Endothelial cell of umbilical vein (primary cell): ENCODE measurements at regions not wholly inside any gene's neighbourhood (a gene's known extent, or its start where the extent isn't known, plus 50 kb on each side); places are given as distances from the start of the nearest gene placed in this dataset.

Source experiments
- BruUV-seq: library from RNA; stranded (reverse); fragments of 400-500 nt; replicated peaks from 2 replicates; lab custom pipeline; 2021; lab: Mats Ljungman, UMichigan
- CTCF ChIA-PET: fragments of 300-600, 350-600 bp; sonication (Branson Sonifier 250); formaldehyde crosslinking; loops from one replicate; lab custom pipeline; 2021; ENCODE audit warnings: antibody characterized with exemption, inconsistent platforms; lab: Charles Lee
- POLR2A ChIA-PET: fragments of 300-600, 350-600 bp; sonication (Branson Sonifier 250); formaldehyde crosslinking; loops from one replicate; lab custom pipeline; 2021; ENCODE audit warnings: antibody characterized with exemption, inconsistent platforms; lab: Charles Lee
- DNase-seq: peaks from one replicate; pipeline ENCODE4 v3.0.0-alpha.2; 2011; ENCODE audit warnings: low read depth, low spot score
- FAIRE-seq: peaks from 2 replicates; lab custom pipeline; 2011; peaks lifted over from hg19 to GRCh38; lab: Jason Lieb, UNC
- H2AFZ ChIP-seq: 2 replicates; pipeline ENCODE4 v1.6.0; 2012; ENCODE audit warnings: low read depth, low read length, control low read depth, inconsistent platforms
- H3K27ac ChIP-seq: 2 replicates; pipeline ENCODE4 v1.5.1; 2011; ENCODE audit warnings: low read depth, mild to moderate bottlenecking, control low read depth, low read length, moderate library complexity; ENCODE audit not compliant: insufficient read depth
- H3K27me3 ChIP-seq, 2 experiments: 2 replicates each; pipeline versions ENCODE4 v1.6.0 to v1.6.1; 2011; ENCODE audit warnings: low read length in 2 of 2, mixed read lengths in 1 of 2; ENCODE audit not compliant: control insufficient read depth in 2 of 2, insufficient read depth in 2 of 2
- H3K36me3 ChIP-seq, 2 experiments: 2 replicates in 1 of 2; 3 replicates in 1 of 2; pipeline ENCODE4 v1.5.1; 2011; ENCODE audit warnings: low read length in 2 of 2, mild to moderate bottlenecking in 1 of 2, moderate library complexity in 1 of 2; ENCODE audit not compliant: control insufficient read depth in 2 of 2, insufficient read depth in 2 of 2; ENCODE audit errors: extremely low read depth in 1 of 2
- H3K4me1 ChIP-seq: 3 replicates; pipeline ENCODE4 v1.5.1; 2011; ENCODE audit warnings: mild to moderate bottlenecking, low read length; ENCODE audit not compliant: control insufficient read depth, insufficient read depth; ENCODE audit errors: extremely low read depth
- H3K4me2 ChIP-seq: 2 replicates; pipeline ENCODE4 v1.6.1; 2011; ENCODE audit warnings: low read length, control low read depth, mixed read lengths; ENCODE audit not compliant: insufficient read depth
- H3K4me3 ChIP-seq, 3 experiments: fragments of 200-600 bp in 1 of 3; sonication (generic), shearing (Covaris generic) in 1 of 3; replicated peaks in 1 of 3; 2 replicates each; pipeline ENCODE4 v1.5.1; 2011 to 2016; ENCODE audit warnings: control low read depth in 3 of 3, low read length in 3 of 3, mild to moderate bottlenecking in 2 of 3, inconsistent platforms in 1 of 3, low read depth in 1 of 3, moderate library complexity in 1 of 3; ENCODE audit not compliant: insufficient read depth in 1 of 3
- H3K79me2 ChIP-seq: 2 replicates; pipeline ENCODE4 v1.6.0; 2012; ENCODE audit warnings: low read length, inconsistent platforms; ENCODE audit not compliant: control insufficient read depth, insufficient read depth
- H3K9ac ChIP-seq: replicated peaks from 2 replicates; pipeline ENCODE3; 2011; ENCODE audit warnings: low read length, control low read depth; ENCODE audit not compliant: insufficient read depth; ENCODE audit errors: extremely low read depth
- H3K9me1 ChIP-seq: replicated peaks from 3 replicates; pipeline ENCODE4 v1.6.0; 2011; ENCODE audit warnings: mild to moderate bottlenecking, low read length; ENCODE audit not compliant: control insufficient read depth, insufficient read depth; ENCODE audit errors: extremely low read depth
- H3K9me3 ChIP-seq: replicated peaks from 2 replicates; pipeline ENCODE4 v1.5.1; 2012; ENCODE audit warnings: low read length, inconsistent platforms; ENCODE audit not compliant: control insufficient read depth, insufficient read depth
- H4K20me1 ChIP-seq: replicated peaks from 2 replicates; pipeline ENCODE3; 2011; ENCODE audit warnings: mild to moderate bottlenecking, low read length; ENCODE audit not compliant: control insufficient read depth, insufficient read depth; ENCODE audit errors: extremely low read depth
- CTCF ChIP-seq, 2 donors: IDR thresholded peaks; 1 replicate in 1 of 2; 2 replicates in 1 of 2; pipeline ENCODE4 v1.5.1; 2011; ENCODE audit warnings: low read length in 2 of 2, mild to moderate bottlenecking in 2 of 2, moderate library complexity in 2 of 2, control low read depth in 1 of 2, inconsistent platforms in 1 of 2, low read depth in 1 of 2; ENCODE audit not compliant: insufficient read depth in 1 of 2; ENCODE audit errors: extremely low read depth in 1 of 2
- EZH2 ChIP-seq: IDR thresholded peaks from 2 replicates; pipeline ENCODE4 v1.6.1; 2012; ENCODE audit warnings: borderline replicate concordance, low read depth, mild to moderate bottlenecking, moderate library complexity, low read length, inconsistent platforms; ENCODE audit not compliant: severe bottlenecking
- FOS ChIP-seq: IDR thresholded peaks from 2 replicates; pipeline ENCODE4 v1.6.1; 2011; ENCODE audit warnings: mild to moderate bottlenecking, low read length, moderate library complexity, borderline replicate concordance; ENCODE audit not compliant: insufficient read depth
- GATA2 ChIP-seq: IDR thresholded peaks from 2 replicates; pipeline ENCODE4 v1.7.0; 2011; ENCODE audit warnings: low read depth, mild to moderate bottlenecking, moderate library complexity, mixed read lengths, low read length; ENCODE audit not compliant: insufficient read length, insufficient read depth
- JUN ChIP-seq: IDR thresholded peaks from 2 replicates; pipeline ENCODE4 v1.6.1; 2011; ENCODE audit warnings: borderline replicate concordance, low read depth; ENCODE audit not compliant: insufficient read length, insufficient read depth
- MAX ChIP-seq: IDR thresholded peaks from 2 replicates; pipeline ENCODE4 v1.6.1; 2011; ENCODE audit not compliant: insufficient read depth, insufficient read length
- MYC ChIP-seq: IDR thresholded peaks from one replicate; pipeline ENCODE4 v1.6.1; 2011; ENCODE audit warnings: mild to moderate bottlenecking, low read depth, low read length
- POLR2AphosphoS5 ChIP-seq: IDR thresholded peaks from 2 replicates; pipeline ENCODE4 v1.6.1; 2012; ENCODE audit warnings: low read depth, mild to moderate bottlenecking, control low read depth, low read length, moderate library complexity; ENCODE audit not compliant: insufficient read depth
- dilution Hi-C: fragments of 300-500 bp; cut with MboI; formaldehyde crosslinking; loops from one replicate; pipeline ENCODE4 v1.15.0; 2019; ENCODE audit warnings: low sequenced_read_pairs; ENCODE audit not compliant: extremely low pct_ligation_motif_present
- intact Hi-C: fragments of 100-400 bp; cut with micrococcal nuclease; formaldehyde crosslinking; loops from one replicate; pipeline ENCODE4 v1.10.0; 2022

DNA sequence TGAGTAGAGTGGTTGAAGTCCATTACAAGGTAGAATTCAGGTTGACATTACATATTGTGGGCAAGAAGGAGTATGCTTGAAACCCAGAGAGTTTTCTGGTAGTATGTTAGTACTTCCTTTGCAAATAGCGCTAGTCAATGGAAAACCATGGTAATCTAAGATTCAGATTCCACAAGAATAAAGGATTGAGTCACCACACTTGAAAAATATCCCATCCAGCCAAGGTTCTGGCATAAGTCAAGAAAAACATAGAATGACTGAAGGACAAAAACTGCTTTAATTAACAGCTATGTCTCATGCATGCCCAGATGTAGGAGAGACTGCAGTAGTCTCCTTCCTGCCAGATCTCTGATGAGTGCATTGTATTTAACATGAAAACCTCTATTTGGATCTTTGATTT lies 469.8 kb downstream of the BMP2 start:
- H3K9me3 ChIP-seq, result no peaks in the 10 kb centered on the region
- intact Hi-C loops (no loop called here), dilution Hi-C loops (no loop called here)
- no peak overlapping the region for H3K4me2 ChIP-seq
- no peak overlapping the region for H3K27ac ChIP-seq
- H3K27me3 ChIP-seq, result no peaks in the 10 kb centered on the region
- H4K20me1 ChIP-seq, result no peaks in the 10 kb centered on the region
- ChIA-PET CTCF (interaction anchor here (1.3 to 2.7 kb wide), 2 partner anchors 16 to 49 kb away, joined by 3 to 11 read pairs; no protein-coding TSS in a partner anchor), POLR2A (no interaction called here)
- BruUV-seq, result no TSS peak
- no peak overlapping the region for H2AFZ ChIP-seq
- H3K4me1 ChIP-seq, result no peaks in the 10 kb centered on the region
- H3K9me1 ChIP-seq, result no peaks in the 10 kb centered on the region
- TF ChIP-seq POLR2AphosphoS5 (no peak), FOS (no peak), GATA2 (no peak), JUN (no peak), MYC (no peak), EZH2 (no peak), MAX (no peak), CTCF (IDR thresholded peaks at IDR 0.05; ENCODE audit: extremely low read depth in 1 of 2, insufficient read depth in 1 of 2, low read depth in 1 of 2, low read length in 2 of 2) (no peak)
- no peaks in the 10 kb centered on the region for H3K36me3 ChIP-seq
- H3K79me2 ChIP-seq, result no peaks in the 10 kb centered on the region
- no peak for FAIRE-seq
- H3K4me3 ChIP-seq, result no peak overlapping the region
- DNase-seq, result no peak
- no peak overlapping the region for H3K9ac ChIP-seq
